ENCODE measurements at regions not wholly inside any gene's neighbourhood (a gene's known extent, or its start where the extent isn't known, plus 50 kb on each side); places are given as distances from the start of the nearest gene placed in this dataset.
A peak's percentile ranks its signal among the peaks of the same experiment; 100 is the strongest.
"Not testable (repeated sequence)": the region's sequence is repeated elsewhere in the genome, so short reads cannot be mapped to it uniquely, and the experiment has no call there.

DNA sequence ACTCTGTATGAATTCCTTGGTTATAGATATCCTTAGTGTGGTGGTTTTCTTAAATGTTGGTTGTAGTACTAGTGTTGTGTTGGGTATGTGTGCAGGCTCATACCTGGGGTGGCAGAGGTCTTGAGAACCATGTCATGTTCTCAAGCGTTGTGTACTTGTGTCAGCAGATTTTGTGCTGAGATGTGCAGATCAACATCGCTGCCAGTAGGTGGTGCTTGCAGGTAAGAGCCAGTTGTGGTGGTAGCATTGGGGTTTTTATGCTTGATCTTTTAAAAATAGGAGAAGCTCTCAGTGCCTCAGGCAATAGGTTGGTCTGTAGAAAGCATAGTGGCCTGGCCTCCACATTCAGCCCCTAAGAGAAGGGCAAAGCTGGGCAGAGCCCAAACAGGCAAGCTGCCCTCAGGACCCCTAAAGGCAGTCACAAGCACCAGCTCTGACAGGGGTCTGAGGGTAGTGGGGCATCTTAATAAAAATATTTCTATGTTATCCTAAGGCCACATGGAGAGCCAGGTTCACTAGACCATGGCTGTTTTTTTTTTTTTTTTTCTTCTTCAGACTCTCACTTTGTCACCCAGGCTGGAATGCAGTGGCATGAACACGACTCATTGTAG lies 164.0 kb downstream of the IL20RB start:
- DNase-seq: peak; percentile 25

DNA sequence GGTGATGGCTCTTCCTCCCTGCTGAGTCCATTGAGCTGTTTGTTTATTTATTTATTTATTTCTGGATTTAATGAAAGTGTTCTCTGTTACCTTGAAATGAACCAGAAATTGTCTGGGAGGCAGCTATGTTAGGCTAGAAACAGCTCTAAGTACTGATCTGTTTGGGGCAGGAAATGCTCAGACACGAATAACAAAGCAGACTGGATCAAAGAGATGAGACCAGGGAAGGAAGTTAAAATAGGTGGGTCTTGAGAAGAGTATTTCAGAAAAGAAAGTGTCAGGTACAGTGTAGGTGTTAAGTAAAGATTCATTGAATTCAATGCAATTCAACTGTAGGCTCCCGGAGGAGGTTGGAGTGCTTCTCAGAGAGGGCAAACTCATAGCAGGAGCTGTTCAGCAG lies 173.3 kb downstream of the IL20RB start:
- DNase-seq: no peak

DNA sequence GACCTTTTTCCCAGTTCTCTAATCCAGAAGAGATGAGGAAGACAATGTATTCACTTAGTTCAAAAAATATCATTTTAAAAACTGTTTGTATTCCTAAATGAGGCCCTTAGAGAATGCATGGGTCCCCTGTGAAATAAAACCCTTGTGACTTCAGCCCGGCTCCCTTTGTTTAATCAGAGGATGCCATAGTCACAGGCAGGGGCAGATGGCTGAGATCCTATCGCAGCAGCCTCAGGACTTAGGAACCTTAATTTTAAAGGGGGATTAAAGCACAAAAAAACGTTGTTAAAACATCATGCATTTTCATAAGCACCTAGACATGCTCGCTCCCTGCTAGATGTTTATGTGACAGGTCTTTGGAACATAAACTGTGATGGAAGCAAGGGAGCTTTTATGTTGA lies 176.6 kb downstream of the IL20RB start:
- no peak for DNase-seq

DNA sequence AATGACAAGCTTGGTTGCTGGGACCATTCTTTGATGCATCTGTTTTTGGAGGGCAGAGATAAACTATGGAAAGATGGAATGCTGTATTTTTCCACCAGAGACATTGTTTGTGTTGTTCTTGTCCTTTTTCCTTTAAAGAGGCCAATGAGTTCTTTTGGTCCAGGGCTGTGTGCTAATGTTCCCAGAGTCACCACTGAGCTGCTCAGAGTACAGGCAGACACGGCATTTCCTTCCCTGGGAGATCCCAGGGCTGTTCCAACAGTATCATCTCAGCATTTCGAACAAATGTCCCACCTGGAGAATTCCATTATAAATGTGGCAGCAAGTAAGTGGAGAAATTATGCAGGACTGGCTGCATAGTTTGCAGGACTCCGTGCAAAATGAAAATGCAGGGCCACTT lies 190.6 kb downstream of the IL20RB start:
- no peak for DNase-seq

DNA sequence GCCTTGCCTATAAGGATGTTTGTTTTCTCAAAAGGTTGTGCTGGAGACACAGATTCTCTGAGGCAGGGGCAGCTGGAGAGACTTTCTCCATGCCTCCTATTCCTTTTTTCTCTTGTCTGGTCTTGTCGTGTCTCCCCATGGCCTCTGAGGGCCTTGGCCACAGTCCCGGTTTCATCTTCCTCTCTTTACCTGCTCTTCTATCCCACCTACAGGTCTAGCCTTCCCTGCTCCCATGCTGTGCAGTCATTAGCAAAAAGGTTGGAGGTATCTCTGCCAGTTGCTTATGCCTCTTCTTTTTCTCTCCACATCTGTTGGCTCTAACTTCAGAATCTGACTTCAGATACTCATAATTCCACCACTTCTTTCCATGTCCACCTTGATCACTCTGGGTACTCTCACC lies 191.1 kb downstream of the IL20RB start:
- DNase-seq: no peak

DNA sequence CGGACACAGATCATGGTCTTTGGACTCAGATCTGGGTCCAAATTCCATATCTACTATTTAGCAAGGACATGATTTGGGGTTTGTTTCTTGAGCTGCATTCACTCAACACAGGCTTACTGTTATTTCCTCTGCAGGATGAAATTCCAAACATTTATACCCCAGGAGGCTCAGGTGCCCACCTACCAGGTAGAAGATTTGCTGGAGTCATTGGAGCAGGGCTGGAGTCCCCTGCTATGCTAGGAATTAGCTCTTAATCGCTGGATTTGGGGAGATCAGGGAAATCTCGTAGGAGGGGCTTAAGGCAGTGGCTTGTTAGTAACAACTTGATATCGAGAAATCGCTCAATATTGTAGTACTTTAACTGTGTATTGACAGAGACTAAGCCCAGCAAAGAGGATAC lies 193.0 kb downstream of the IL20RB start:
- no peak for DNase-seq

DNA sequence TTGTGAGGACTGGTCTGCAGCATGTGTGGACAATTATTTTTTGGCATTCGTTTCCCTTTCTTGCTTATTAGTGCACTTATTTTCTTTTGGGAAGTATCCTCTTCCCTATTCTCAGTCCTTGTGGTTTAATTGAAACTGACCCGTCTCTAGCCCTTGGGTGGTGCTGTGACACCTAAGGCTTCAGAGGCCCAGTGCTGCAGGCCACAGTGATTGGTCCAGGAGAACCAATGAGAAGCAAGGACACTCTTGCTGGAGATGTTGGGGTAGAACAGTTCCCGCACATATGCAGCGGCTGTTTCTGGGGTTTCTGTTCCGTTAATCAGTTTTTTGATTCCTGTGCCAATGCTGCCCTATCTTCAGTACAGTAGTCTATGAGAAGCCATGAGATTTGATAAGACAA lies 195.3 kb downstream of the IL20RB start:
- not testable (repeated sequence) for DNase-seq

DNA sequence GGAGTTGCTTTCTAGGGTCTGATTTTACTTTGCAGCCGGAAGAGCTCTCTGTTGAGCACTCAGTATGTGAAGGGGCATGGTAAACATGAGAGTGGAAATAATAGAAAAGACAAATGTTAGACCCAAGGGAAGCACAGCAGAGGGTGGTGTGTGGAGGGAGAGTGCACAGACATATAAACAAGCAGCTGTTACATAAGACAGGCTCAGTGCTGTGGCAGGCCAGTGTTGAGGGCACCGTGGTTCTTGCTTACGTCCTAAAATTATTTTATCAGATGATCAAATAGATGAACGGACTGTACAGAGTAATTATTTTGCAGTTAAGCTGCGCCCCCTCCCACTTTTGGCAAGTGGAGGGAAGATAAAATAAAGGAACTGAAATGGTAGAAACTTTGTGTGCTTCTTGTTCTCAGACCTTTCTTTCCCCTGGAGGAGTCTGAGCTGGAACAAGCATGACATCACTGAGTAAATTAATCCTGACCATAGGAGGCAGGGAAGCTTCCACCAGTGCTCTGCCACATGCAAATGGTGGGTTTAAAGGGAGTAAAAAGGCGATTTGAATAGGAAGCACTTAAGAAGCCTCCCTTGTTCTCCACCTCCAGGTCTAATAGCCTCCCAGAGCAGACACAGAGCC lies 205.6 kb downstream of the IL20RB start:
- DNase-seq: no peak

DNA sequence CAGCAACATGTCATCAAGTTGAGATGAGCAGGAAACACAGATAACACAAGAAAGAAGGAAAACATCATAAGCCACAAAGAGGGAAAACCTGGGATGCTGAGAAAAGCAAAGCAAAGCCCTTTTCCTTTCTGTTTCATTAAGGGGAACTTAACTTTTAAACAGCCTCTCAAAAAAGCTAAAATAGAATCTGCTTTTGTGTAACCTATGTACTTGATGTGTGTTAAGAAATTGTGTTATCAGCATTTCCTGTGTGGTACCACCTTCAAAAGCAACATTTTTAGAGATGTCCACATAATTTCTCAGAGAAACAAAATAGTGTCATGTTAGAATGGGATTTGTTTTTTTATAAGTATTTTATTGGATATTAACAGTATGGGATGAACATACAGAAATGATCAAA lies 206.2 kb downstream of the IL20RB start:
- no peak for DNase-seq

DNA sequence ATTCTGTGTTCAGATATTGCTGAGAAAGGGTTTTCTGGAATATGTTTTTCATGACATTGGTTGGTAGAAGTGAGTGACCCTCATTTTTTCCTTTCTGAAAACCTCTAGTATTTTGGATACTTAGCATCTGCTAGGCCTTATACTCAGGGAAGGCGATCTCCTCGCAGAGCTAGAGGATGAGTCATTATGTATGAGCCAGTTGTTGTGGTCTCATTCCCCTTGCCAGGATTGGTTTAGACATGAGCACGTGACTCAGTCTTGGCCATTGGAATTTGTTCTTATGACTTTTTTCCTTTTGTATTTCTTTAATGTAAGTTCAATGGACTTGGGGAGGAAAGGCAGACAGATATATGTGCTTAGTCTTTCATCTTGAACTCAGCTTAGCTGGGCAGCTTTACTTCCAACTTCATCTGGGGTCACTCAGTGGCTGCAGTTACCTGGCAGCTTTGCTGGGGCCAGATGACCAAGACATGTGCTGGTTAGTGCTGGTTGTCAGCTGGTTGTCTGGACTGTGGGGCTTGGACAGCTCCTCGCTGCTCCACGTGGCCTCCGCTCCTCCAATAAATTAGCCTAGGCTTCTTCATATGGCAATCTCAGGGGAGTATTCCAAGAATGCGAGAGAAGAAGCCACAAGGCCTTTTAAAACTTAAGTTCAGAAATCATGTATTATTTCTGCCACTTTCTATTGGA lies 207.5 kb downstream of the IL20RB start:
- no peak for DNase-seq

DNA sequence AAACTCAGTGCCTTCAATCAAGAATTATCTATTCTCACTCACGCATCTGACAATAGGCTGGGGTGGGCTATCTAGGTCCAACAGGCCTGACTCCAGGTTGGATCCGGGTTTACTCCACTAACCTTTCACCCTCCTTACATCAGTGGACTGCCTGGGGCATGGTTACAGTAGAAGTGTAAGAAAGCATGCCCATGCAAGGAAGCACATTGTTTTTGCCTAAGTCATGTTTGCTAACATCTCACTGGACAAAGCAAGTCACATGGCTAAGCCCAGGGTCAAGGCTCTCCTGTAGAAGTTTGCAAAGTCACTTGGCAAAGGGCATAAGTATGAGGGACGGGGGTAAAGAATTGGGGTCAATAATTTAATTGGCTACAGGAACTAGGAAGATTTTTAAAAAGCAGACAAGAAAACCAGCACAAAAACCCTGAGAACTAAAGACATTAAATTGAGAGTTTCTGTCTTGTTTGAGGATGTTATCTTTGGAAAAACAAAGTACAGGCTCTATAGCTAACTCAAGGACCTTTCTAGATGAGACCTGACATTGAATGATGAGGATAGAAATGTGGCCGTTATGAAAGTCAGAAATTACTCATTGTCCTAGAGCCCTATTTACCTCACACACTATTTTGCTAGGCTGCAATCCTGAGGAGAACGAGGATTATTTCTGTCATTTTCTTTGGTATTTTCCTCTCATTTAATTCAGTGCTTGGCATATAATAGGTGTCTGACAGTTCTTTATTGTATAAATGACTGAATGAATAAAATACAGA lies 214.2 kb downstream of the IL20RB start:
- no peak for DNase-seq

DNA sequence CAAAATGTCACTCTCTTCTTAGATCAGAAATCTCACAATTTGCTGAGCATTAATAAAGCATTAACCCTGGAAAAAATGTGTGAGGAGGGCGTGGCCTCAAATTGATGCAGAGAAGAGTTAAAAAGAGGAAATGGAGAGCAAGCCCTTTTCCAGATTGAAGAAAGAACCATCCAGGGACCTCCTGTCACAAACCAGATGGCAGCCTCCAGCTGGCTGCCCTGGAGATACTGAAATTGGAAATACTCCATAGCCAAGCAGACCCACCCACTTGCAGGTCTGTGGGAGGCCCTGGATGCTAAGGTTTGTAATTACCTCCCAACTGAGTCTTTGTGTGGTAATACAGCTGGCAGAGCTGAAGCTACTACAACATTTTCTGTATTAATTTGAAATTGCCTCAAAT lies 214.9 kb downstream of the IL20RB start:
- no peak for DNase-seq

DNA sequence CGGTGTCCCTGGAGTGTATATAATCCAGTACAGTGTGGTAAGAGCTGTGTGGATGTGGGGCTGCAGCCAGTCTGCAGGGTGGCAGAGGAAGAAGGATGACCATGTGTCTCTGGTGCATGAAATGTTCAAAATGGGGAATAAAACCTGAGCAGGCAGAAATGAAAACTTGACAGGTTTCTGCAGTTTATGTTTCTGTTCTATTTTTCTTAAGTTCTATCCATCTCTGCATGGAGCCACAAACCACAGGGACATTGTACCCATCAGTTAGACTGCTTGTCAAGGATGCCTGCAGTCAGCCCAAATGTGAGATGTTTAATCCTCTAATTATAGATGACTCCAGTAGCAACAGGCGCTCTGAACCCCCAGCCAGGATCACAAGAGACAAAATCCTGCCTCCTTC lies 216.7 kb downstream of the IL20RB start:
- DNase-seq: no peak

DNA sequence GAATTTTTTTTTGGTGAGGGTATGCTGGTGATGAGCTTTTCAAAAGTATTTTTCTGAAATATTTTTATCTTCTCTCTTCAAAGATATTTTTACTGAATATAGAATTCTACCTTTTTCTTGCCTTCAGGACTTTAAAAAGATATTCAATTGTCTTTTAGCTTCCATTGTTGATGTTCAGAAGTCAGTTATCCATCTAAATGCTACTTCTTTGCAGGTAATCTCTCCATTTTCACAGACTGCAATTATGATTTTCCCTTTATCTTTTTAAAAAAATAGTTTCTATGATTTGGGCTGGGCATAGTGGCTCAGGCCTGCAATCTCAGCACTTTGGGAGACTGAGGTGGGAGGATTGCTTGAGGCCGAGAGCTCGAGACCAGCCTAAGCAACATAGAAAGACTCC lies 222.4 kb downstream of the IL20RB start:
- DNase-seq: no peak

DNA sequence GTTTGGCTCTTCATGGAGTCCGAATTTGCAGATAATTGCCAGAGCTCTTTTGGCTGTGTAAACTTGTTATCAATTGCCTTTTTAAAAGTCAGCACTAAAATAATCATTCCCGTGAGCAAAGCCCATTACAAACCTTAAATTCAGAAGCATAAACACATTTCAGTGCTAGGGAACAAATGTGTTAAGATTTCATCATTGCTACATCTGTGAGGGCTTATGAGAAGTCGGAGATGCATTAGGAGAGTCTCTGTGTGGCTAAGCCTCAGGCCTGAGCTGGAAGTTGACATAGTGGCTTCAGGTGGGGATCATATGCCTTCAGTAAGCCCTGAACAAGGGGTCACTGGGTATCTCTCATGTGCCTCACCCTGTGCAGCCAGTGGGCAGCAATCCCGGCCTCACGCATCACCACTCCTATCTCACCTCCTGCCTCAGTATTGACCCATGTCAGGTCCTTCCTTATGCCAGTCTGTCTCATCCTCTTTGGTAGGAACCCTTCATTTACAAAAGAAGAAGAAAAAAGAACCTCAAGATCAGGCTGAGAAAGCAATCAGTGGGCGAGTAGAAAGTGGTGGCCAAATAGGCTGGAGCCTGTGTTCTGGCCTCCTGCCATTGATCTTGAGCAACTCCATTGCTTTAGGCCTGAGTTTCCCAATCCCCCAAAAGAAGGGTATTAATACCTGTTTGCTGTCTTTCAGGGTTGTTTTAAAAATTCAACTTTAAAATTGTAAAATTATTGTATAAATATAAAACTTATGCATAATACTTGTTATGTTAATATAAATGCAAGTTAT lies 233.5 kb downstream of the IL20RB start:
- DNase-seq: no peak

DNA sequence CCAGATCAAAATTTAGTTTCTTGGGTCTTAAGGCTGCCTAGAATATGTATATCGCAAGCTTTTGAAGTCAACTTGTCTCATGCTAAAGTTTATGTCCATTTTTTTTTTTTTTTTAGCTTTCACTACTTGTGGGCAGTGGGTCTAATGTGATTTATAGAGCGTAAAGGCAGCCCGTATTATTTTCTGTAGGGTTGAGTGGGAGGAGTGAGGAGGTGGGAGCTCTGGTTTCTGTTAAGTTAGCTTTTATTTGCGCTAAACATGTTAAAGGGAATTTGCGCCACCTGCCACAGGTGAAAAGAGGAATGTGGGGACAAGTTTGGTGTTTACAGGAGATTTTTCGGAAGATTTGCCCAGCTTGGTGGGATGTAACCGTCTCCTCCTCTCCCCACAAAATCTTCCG lies 234.2 kb downstream of the IL20RB start:
- DNase-seq: no peak

DNA sequence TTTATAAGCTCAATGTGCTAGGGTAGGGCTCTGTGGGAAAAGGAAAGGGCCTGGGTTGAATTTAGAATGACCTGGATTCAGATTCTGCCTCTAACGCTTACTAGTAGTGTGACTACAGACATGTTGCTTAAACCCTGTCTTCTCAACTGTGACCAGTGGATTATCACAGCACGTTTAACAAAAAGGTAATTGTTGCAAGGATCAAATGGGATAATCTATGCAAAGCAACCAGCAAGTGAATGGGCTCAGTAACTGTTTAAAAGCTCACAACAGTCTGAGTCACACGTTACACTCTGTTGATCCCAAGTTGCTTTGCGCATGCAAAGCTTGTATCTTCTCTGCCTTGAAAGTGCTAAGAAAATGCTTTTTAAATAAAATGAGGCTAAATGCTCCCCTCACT lies 236.5 kb downstream of the IL20RB start:
- DNase-seq: no peak

DNA sequence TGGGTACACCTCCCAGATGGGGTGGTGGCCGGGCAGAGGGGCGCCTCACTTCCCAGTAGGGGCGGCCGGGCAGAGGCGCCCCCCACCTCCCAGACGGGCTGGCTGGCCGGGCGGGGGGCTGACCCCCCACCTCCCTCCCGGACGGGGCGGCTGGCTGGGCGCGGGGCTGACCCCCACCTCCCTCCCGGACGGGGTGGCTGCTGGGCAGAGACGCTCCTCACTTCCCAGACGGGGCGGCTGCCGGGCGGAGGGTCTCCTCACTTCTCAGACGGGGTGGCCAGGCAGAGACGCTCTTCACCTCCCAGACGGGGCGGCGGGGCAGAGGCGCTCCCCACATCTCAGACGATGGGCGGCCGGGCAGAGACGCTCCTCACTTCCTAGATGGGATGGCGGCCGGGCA lies 240.6 kb downstream of the IL20RB start:
- DNase-seq: not testable (repeated sequence)

DNA sequence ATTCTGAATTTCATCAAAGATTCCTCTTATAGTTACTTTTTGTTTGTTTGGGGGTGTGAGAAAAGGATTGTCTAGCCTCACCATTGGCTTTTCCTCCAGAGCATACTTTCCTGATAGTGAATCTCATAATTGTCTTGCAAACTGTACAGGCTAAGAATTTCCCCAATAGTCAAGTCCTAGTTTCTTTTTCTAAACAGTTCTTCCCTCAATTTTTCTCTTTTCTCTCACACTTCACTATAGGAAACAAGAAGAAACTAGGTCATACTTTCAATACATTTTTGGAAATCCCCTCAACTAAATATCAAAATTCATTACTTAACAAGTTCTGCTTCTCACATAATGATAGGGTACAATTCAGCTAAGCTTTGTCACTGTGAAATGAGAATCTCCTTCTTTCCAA lies 241.9 kb downstream of the IL20RB start:
- DNase-seq: no peak

DNA sequence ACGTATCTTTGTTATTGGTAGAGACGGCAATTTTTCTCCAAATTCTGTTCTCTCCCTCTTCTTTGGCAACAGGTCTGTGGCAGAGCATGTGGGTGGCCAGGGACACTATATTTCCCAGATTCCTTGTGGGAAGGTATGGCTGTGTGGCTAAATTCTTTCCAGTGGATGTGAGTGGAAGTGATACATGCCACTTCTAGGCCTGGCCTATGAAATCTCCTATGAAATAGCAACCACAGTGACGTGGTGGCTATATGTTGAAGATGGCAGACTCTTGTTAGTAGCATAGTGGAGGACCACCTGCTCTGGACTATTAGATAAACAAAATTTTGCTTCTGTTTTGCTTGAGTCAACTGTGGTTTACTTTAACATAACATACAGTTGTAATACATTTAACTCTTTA lies 243.3 kb downstream of the IL20RB start:
- no peak for DNase-seq

DNA sequence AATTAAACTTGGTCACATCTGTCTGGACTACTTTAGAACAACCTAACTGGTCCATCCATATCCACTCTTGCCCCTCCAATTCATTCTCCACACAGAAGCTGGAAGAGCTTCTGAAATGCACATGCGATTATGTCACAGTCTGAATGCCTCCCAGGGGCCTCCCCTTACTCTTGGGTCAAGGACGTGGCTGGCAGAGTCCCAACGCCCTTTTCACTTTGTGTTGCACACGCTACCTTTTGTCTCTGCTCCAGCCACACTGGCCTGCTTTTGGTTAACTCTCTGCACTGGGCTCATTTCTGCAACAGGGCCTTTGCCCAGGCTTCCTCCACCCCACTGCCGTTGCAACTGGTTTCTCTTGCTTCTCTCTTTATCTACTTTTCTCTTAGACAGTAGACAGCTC lies 245.2 kb downstream of the IL20RB start:
- no peak for DNase-seq

DNA sequence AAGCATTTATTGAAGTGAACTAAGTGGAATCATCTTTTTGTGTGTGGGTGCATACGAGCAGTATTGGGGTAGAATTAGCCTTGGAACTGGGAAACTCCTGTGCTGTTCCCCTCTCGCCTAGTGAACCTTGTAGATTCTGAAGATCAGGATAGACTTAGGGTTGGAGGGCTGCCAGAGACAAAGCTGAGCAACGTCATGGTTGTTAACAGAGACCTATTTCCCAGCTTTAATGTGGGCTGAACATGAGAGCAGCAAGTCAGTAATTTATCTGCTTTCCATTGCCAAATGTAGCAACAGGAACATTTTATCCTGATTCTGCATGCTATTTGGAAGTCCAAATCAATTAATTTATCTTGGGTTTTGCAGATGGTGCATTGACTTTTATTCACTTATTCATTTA lies 246.6 kb downstream of the IL20RB start:
- DNase-seq: no peak

DNA sequence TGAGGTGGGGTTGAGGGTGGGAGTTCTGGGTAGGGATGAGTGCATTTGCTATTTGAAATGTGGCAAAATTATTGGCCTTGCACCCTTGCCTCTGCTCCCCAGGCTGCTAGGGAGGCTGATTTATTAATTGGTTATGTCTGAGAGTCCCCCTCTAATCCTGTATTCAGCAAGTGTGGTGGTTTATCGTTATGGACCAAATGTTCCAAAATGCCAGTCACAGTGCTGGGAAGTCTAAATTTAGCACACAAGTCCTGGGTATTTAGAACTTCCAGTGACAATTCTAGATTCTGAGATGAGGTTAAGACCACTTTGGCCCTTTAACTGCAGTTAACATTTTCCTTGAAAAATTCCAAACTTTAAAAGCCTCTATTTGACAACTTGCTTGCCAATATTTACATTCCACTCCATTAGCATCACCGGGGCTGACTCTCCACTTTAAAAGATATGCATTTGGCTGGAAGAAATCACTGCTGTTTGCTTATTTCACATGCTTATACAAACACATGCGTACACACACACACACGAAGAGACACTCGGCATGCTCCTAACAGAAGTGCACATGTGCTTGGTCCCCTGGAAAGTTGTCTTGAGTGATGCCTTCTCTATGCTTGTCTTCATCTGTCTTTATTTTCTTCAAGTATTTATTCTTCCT lies 247.7 kb downstream of the IL20RB start:
- no peak for DNase-seq
